Endothelial cell of umbilical vein (primary cell): ENCODE measurements at regions not wholly inside any gene's neighbourhood (a gene's known extent, or its start where the extent isn't known, plus 50 kb on each side); places are given as distances from the start of the nearest gene placed in this dataset.

ENCODE experiments used
- BruUV-seq: library from RNA; stranded (reverse); fragments of 400-500 nt; replicated peaks from 2 replicates; lab custom pipeline; 2021; lab: Mats Ljungman, UMichigan
- CTCF ChIA-PET: fragments of 300-600, 350-600 bp; sonication (Branson Sonifier 250); formaldehyde crosslinking; loops from one replicate; lab custom pipeline; 2021; ENCODE audit warnings: antibody characterized with exemption, inconsistent platforms; lab: Charles Lee
- POLR2A ChIA-PET: fragments of 300-600, 350-600 bp; sonication (Branson Sonifier 250); formaldehyde crosslinking; loops from one replicate; lab custom pipeline; 2021; ENCODE audit warnings: antibody characterized with exemption, inconsistent platforms; lab: Charles Lee
- DNase-seq: peaks from one replicate; pipeline ENCODE4 v3.0.0-alpha.2; 2011; ENCODE audit warnings: low read depth, low spot score
- FAIRE-seq: peaks from 2 replicates; lab custom pipeline; 2011; peaks lifted over from hg19 to GRCh38; lab: Jason Lieb, UNC
- H2AFZ ChIP-seq: 2 replicates; pipeline ENCODE4 v1.6.0; 2012; ENCODE audit warnings: low read depth, low read length, control low read depth, inconsistent platforms
- H3K27ac ChIP-seq: 2 replicates; pipeline ENCODE4 v1.5.1; 2011; ENCODE audit warnings: low read depth, mild to moderate bottlenecking, control low read depth, low read length, moderate library complexity; ENCODE audit not compliant: insufficient read depth
- H3K27me3 ChIP-seq, 2 experiments: 2 replicates each; pipeline versions ENCODE4 v1.6.0 to v1.6.1; 2011; ENCODE audit warnings: low read length in 2 of 2, mixed read lengths in 1 of 2; ENCODE audit not compliant: control insufficient read depth in 2 of 2, insufficient read depth in 2 of 2
- H3K36me3 ChIP-seq, 2 experiments: 2 replicates in 1 of 2; 3 replicates in 1 of 2; pipeline ENCODE4 v1.5.1; 2011; ENCODE audit warnings: low read length in 2 of 2, mild to moderate bottlenecking in 1 of 2, moderate library complexity in 1 of 2; ENCODE audit not compliant: control insufficient read depth in 2 of 2, insufficient read depth in 2 of 2; ENCODE audit errors: extremely low read depth in 1 of 2
- H3K4me1 ChIP-seq: 3 replicates; pipeline ENCODE4 v1.5.1; 2011; ENCODE audit warnings: mild to moderate bottlenecking, low read length; ENCODE audit not compliant: control insufficient read depth, insufficient read depth; ENCODE audit errors: extremely low read depth
- H3K4me2 ChIP-seq: 2 replicates; pipeline ENCODE4 v1.6.1; 2011; ENCODE audit warnings: low read length, control low read depth, mixed read lengths; ENCODE audit not compliant: insufficient read depth
- H3K4me3 ChIP-seq, 3 experiments: fragments of 200-600 bp in 1 of 3; sonication (generic), shearing (Covaris generic) in 1 of 3; replicated peaks in 1 of 3; 2 replicates each; pipeline ENCODE4 v1.5.1; 2011 to 2016; ENCODE audit warnings: control low read depth in 3 of 3, low read length in 3 of 3, mild to moderate bottlenecking in 2 of 3, inconsistent platforms in 1 of 3, low read depth in 1 of 3, moderate library complexity in 1 of 3; ENCODE audit not compliant: insufficient read depth in 1 of 3
- H3K79me2 ChIP-seq: 2 replicates; pipeline ENCODE4 v1.6.0; 2012; ENCODE audit warnings: low read length, inconsistent platforms; ENCODE audit not compliant: control insufficient read depth, insufficient read depth
- H3K9ac ChIP-seq: replicated peaks from 2 replicates; pipeline ENCODE3; 2011; ENCODE audit warnings: low read length, control low read depth; ENCODE audit not compliant: insufficient read depth; ENCODE audit errors: extremely low read depth
- H3K9me1 ChIP-seq: replicated peaks from 3 replicates; pipeline ENCODE4 v1.6.0; 2011; ENCODE audit warnings: mild to moderate bottlenecking, low read length; ENCODE audit not compliant: control insufficient read depth, insufficient read depth; ENCODE audit errors: extremely low read depth
- H3K9me3 ChIP-seq: replicated peaks from 2 replicates; pipeline ENCODE4 v1.5.1; 2012; ENCODE audit warnings: low read length, inconsistent platforms; ENCODE audit not compliant: control insufficient read depth, insufficient read depth
- H4K20me1 ChIP-seq: replicated peaks from 2 replicates; pipeline ENCODE3; 2011; ENCODE audit warnings: mild to moderate bottlenecking, low read length; ENCODE audit not compliant: control insufficient read depth, insufficient read depth; ENCODE audit errors: extremely low read depth
- CTCF ChIP-seq, 2 donors: IDR thresholded peaks; 1 replicate in 1 of 2; 2 replicates in 1 of 2; pipeline ENCODE4 v1.5.1; 2011; ENCODE audit warnings: low read length in 2 of 2, mild to moderate bottlenecking in 2 of 2, moderate library complexity in 2 of 2, control low read depth in 1 of 2, inconsistent platforms in 1 of 2, low read depth in 1 of 2; ENCODE audit not compliant: insufficient read depth in 1 of 2; ENCODE audit errors: extremely low read depth in 1 of 2
- EZH2 ChIP-seq: IDR thresholded peaks from 2 replicates; pipeline ENCODE4 v1.6.1; 2012; ENCODE audit warnings: borderline replicate concordance, low read depth, mild to moderate bottlenecking, moderate library complexity, low read length, inconsistent platforms; ENCODE audit not compliant: severe bottlenecking
- FOS ChIP-seq: IDR thresholded peaks from 2 replicates; pipeline ENCODE4 v1.6.1; 2011; ENCODE audit warnings: mild to moderate bottlenecking, low read length, moderate library complexity, borderline replicate concordance; ENCODE audit not compliant: insufficient read depth
- GATA2 ChIP-seq: IDR thresholded peaks from 2 replicates; pipeline ENCODE4 v1.7.0; 2011; ENCODE audit warnings: low read depth, mild to moderate bottlenecking, moderate library complexity, mixed read lengths, low read length; ENCODE audit not compliant: insufficient read length, insufficient read depth
- JUN ChIP-seq: IDR thresholded peaks from 2 replicates; pipeline ENCODE4 v1.6.1; 2011; ENCODE audit warnings: borderline replicate concordance, low read depth; ENCODE audit not compliant: insufficient read length, insufficient read depth
- MAX ChIP-seq: IDR thresholded peaks from 2 replicates; pipeline ENCODE4 v1.6.1; 2011; ENCODE audit not compliant: insufficient read depth, insufficient read length
- MYC ChIP-seq: IDR thresholded peaks from one replicate; pipeline ENCODE4 v1.6.1; 2011; ENCODE audit warnings: mild to moderate bottlenecking, low read depth, low read length
- POLR2A ChIP-seq: IDR thresholded peaks from 2 replicates; pipeline ENCODE4 v1.6.1; 2012; ENCODE audit warnings: low read depth, mild to moderate bottlenecking, control low read depth, low read length
- POLR2AphosphoS5 ChIP-seq: IDR thresholded peaks from 2 replicates; pipeline ENCODE4 v1.6.1; 2012; ENCODE audit warnings: low read depth, mild to moderate bottlenecking, control low read depth, low read length, moderate library complexity; ENCODE audit not compliant: insufficient read depth
- dilution Hi-C: fragments of 300-500 bp; cut with MboI; formaldehyde crosslinking; loops from one replicate; pipeline ENCODE4 v1.15.0; 2019; ENCODE audit warnings: low sequenced_read_pairs; ENCODE audit not compliant: extremely low pct_ligation_motif_present
- intact Hi-C: fragments of 100-400 bp; cut with micrococcal nuclease; formaldehyde crosslinking; loops from one replicate; pipeline ENCODE4 v1.10.0; 2022

GRCh38 chr16:65622151-65622550 lies 500.3 kb upstream of the CDH11 start:
- FAIRE-seq: no peak

More at GRCh38 chr16:65622151-65622550, 500.3 kb upstream of the CDH11 start:
- Histone ChIP-seq H3K4me3 (no peak overlapping the region), H3K79me2 (no peaks in the 10 kb centered on the region), H3K4me2 (no peak overlapping the region), H3K4me1 (no peaks in the 10 kb centered on the region), H3K9me3 (no peaks in the 10 kb centered on the region), H4K20me1 (no peaks in the 10 kb centered on the region), H3K9me1 (no peaks in the 10 kb centered on the region), H3K27ac (no peak overlapping the region), H3K27me3 (no peaks in the 10 kb centered on the region), H3K9ac (no peak overlapping the region), H3K36me3 (no peaks in the 10 kb centered on the region), H2AFZ (no peak overlapping the region)
- dilution Hi-C loops: no loop called here
- TF ChIP-seq GATA2 (no peak), MYC (no peak), MAX (no peak), FOS (no peak), JUN (no peak), POLR2A (no peak), CTCF (IDR thresholded peaks at IDR 0.05; ENCODE audit: extremely low read depth in 1 of 2, insufficient read depth in 1 of 2, low read depth in 1 of 2, low read length in 2 of 2) (no peak), POLR2AphosphoS5 (no peak), EZH2 (no peak)
- intact Hi-C loops: loop anchor here (10.0 kb wide), 1 partner anchor 413 kb away; no protein-coding TSS in a partner anchor
- ChIA-PET POLR2A (no interaction called here), CTCF (no interaction called here)
- DNase-seq: no peak
- no TSS peak for BruUV-seq
